Vagina (tissue), 2 donors: ENCODE measurements at regions not wholly inside any gene's neighbourhood (a gene's known extent, or its start where the extent isn't known, plus 50 kb on each side); places are given as distances from the start of the nearest gene placed in this dataset.

Source experiments
- CTCF ChIP-seq, 3 experiments: fragments of 450-650 bp in 2 of 3; fragments of 200-600 bp in 1 of 3; sonication (generic) in 1 of 3; IDR thresholded peaks; one replicate each; pipeline ENCODE4 v1.5.1; 2017 to 2019; ENCODE audit warnings: antibody characterized with exemption in 3 of 3, mild to moderate bottlenecking in 2 of 3, moderate library complexity in 2 of 3
- POLR2A ChIP-seq, 2 donors: fragments of 450-650 bp; IDR thresholded peaks; one replicate each; pipeline ENCODE4 v1.6.1; 2017; ENCODE audit warnings: antibody characterized with exemption in 2 of 2, mild to moderate bottlenecking in 2 of 2, moderate library complexity in 2 of 2

- TF ChIP-seq CTCF (IDR thresholded peaks at IDR 0.05) (no peak), POLR2A (IDR thresholded peaks at IDR 0.05) (no peak)
These were observed 300.5 kb upstream of the PABPC4L start for GRCh38 chr4:134501973-134502643.
